HG03066 (cell line): ENCODE measurements at regions not wholly inside any gene's neighbourhood (a gene's known extent, or its start where the extent isn't known, plus 50 kb on each side); places are given as distances from the start of the nearest gene placed in this dataset.
"Not testable (repeated sequence)": the region's sequence is repeated elsewhere in the genome, so short reads cannot be mapped to it uniquely, and the experiment has no call there.

Experiments used
- ATAC-seq: cut with Tn5 transposase; IDR thresholded peaks from one replicate; pipeline ENCODE4 v1.9.1; 2021; ENCODE audit warnings: low read depth; ENCODE audit not compliant: unreplicated experiment

GRCh38 chr5:71771191-71771590 is 52.1 kb downstream of the CARTPT start:
- ATAC-seq = no peak

GRCh38 chr5:71778678-71779276 is 59.7 kb downstream of the CARTPT start:
- ATAC-seq = no peak

- no peak for ATAC-seq
Measured at GRCh38 chr5:71780597-71780996, 61.5 kb downstream of the CARTPT start.

- no peak for ATAC-seq
Measured at GRCh38 chr5:71782393-71782770, 63.3 kb downstream of the CARTPT start.

- peak; percentile 98 for ATAC-seq
Measured at GRCh38 chr5:71782771-71783770, 64.0 kb downstream of the CARTPT start.

GRCh38 chr5:71783891-71784290 is 64.8 kb downstream of the CARTPT start:
- ATAC-seq = no peak

GRCh38 chr5:71786337-71787055 is 67.4 kb downstream of the CARTPT start:
- ATAC-seq = no peak

- no peak for ATAC-seq
Measured at GRCh38 chr5:71788794-71789193, 69.7 kb downstream of the CARTPT start.

GRCh38 chr5:71789746-71790145 is 70.7 kb downstream of the CARTPT start:
- no peak for ATAC-seq

- ATAC-seq = no peak
Measured at GRCh38 chr5:71790433-71790832, 71.4 kb downstream of the CARTPT start.

- not testable (repeated sequence) for ATAC-seq
Measured at GRCh38 chr5:71792041-71792440, 73.0 kb downstream of the CARTPT start.

GRCh38 chr5:71794061-71794695 is 75.1 kb downstream of the CARTPT start:
- ATAC-seq = no peak

- no peak for ATAC-seq
Measured at GRCh38 chr5:71802673-71803072, 83.6 kb downstream of the CARTPT start.

- ATAC-seq = no peak
Measured at GRCh38 chr5:71806711-71807110, 87.6 kb downstream of the CARTPT start.

- ATAC-seq = no peak
Measured at GRCh38 chr5:71807909-71808308, 88.8 kb downstream of the CARTPT start.

- no peak for ATAC-seq
Measured at GRCh38 chr5:71809446-71809845, 90.4 kb downstream of the CARTPT start.

- ATAC-seq = no peak
Measured at GRCh38 chr5:71810023-71810422, 90.9 kb downstream of the CARTPT start.

GRCh38 chr5:71810471-71811195 is 91.6 kb downstream of the CARTPT start:
- no peak for ATAC-seq

- no peak for ATAC-seq
Measured at GRCh38 chr5:71811779-71812178, 92.7 kb downstream of the CARTPT start.

- ATAC-seq = no peak
Measured at GRCh38 chr5:71816307-71816706, 97.2 kb downstream of the CARTPT start.
